HG03097 (cell line): ENCODE measurements at regions not wholly inside any gene's neighbourhood (a gene's known extent, or its start where the extent isn't known, plus 50 kb on each side); places are given as distances from the start of the nearest gene placed in this dataset.

ENCODE experiments used
- ATAC-seq: cut with Tn5 transposase; IDR thresholded peaks from one replicate; pipeline ENCODE4 v1.9.1; 2021; ENCODE audit not compliant: unreplicated experiment, low FRiP score

GRCh38 chr15:85935182-85935581 is 140.5 kb upstream of the KLHL25 start:
- ATAC-seq, result no peak

GRCh38 chr15:85937661-85938060 is 142.0 kb upstream of the AGBL1 start:
- ATAC-seq, result no peak

GRCh38 chr15:85941186-85941855 is 138.3 kb upstream of the AGBL1 start:
- no peak for ATAC-seq

- ATAC-seq, result no peak
Measured at GRCh38 chr15:85942632-85943031, 137.0 kb upstream of the AGBL1 start.

- ATAC-seq, result no peak
Measured at GRCh38 chr15:85943151-85943550, 136.5 kb upstream of the AGBL1 start.

GRCh38 chr15:85943791-85944190 is 135.9 kb upstream of the AGBL1 start:
- ATAC-seq, result no peak

GRCh38 chr15:85947021-85947420 is 132.7 kb upstream of the AGBL1 start:
- ATAC-seq, result no peak

- ATAC-seq, result no peak
Measured at GRCh38 chr15:85947936-85948335, 131.7 kb upstream of the AGBL1 start.

GRCh38 chr15:85950101-85950500 is 129.6 kb upstream of the AGBL1 start:
- no peak for ATAC-seq

GRCh38 chr15:85954586-85954985 is 125.1 kb upstream of the AGBL1 start:
- ATAC-seq, result no peak

GRCh38 chr15:85955501-85956391 is 123.9 kb upstream of the AGBL1 start:
- peak; percentile 84 for ATAC-seq

GRCh38 chr15:85956532-85957275 is 123.0 kb upstream of the AGBL1 start:
- ATAC-seq, result no peak

- no peak for ATAC-seq
Measured at GRCh38 chr15:85959611-85960010, 120.1 kb upstream of the AGBL1 start.

- no peak for ATAC-seq
Measured at GRCh38 chr15:85960381-85960780, 119.3 kb upstream of the AGBL1 start.

- ATAC-seq, result no peak
Measured at GRCh38 chr15:85961821-85962220, 117.8 kb upstream of the AGBL1 start.

- ATAC-seq, result no peak
Measured at GRCh38 chr15:85963262-85963760, 116.4 kb upstream of the AGBL1 start.

- ATAC-seq, result no peak
Measured at GRCh38 chr15:85964471-85964870, 115.2 kb upstream of the AGBL1 start.

GRCh38 chr15:85967553-85967952 is 112.1 kb upstream of the AGBL1 start:
- ATAC-seq, result no peak

GRCh38 chr15:85972805-85973540 is 106.7 kb upstream of the AGBL1 start:
- no peak for ATAC-seq

- ATAC-seq, result no peak
Measured at GRCh38 chr15:85973584-85974347, 105.9 kb upstream of the AGBL1 start.
